HFF-Myc (cell line): ENCODE measurements at regions not wholly inside any gene's neighbourhood (a gene's known extent, or its start where the extent isn't known, plus 50 kb on each side); places are given as distances from the start of the nearest gene placed in this dataset.

Source experiments
- DNase-seq: peaks from one replicate; pipeline ENCODE4 v3.0.0-alpha.2; 2011; ENCODE audit warnings: low read depth; ENCODE audit errors: extremely low read depth
- H3K4me3 ChIP-seq: replicated peaks from 2 replicates; pipeline ENCODE4 v1.5.1; 2011; ENCODE audit warnings: low read depth, mild to moderate bottlenecking, control low read depth, low read length
- TF ChIP-seq, protein P1 (sequence below): IDR thresholded peaks from 2 replicates; pipeline ENCODE4 v1.5.1; 2012; ENCODE audit warnings: mild to moderate bottlenecking, low read depth, low read length, control low read depth; ENCODE audit errors: missing control alignments

DNA sequence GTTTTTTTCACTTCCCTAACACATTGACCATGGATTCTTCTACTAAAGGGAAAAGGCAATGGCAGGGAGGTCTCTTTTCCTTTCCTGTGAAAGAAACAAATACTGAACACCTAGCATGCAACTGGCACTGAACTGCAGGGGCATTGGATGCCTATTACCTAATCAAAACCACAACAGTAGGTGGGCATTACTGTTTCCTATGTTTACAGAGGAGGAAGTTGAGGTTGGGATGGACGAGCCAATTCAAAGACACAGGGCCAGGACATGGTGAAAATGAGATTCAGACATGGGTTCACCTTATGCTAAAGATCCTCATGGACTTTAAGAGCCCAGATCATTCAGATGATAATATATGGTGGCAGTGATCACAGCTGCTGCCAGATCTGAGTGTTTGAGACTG lies 407.0 kb downstream of the MIAT start:
- H3K4me3 ChIP-seq = no peak overlapping the region
- no peak for DNase-seq
- TF ChIP-seq, protein P1, sequence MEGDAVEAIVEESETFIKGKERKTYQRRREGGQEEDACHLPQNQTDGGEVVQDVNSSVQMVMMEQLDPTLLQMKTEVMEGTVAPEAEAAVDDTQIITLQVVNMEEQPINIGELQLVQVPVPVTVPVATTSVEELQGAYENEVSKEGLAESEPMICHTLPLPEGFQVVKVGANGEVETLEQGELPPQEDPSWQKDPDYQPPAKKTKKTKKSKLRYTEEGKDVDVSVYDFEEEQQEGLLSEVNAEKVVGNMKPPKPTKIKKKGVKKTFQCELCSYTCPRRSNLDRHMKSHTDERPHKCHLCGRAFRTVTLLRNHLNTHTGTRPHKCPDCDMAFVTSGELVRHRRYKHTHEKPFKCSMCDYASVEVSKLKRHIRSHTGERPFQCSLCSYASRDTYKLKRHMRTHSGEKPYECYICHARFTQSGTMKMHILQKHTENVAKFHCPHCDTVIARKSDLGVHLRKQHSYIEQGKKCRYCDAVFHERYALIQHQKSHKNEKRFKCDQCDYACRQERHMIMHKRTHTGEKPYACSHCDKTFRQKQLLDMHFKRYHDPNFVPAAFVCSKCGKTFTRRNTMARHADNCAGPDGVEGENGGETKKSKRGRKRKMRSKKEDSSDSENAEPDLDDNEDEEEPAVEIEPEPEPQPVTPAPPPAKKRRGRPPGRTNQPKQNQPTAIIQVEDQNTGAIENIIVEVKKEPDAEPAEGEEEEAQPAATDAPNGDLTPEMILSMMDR = no peak

DNA sequence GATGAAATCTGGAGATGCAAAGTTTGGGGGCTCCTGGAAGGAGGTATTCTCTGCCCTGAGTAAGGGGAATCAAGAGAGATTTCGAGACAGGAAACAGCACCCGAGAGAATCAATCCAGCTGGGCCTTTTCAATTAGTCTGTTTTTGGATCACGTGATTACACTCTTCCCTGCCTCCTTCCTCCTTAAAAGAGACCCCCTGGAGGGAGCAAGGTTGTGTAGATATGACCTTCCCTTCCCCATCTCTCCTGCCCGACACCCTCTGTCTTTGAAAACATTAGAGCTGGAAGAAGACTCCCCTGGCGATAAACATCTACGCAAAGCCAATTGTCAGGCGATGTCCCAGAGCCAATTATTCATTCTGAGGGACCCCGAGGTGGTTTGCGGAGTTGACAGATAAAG lies 407.9 kb downstream of the MIAT start:
- no peak for DNase-seq
- TF ChIP-seq, protein P1 = no peak
- no peak overlapping the region for H3K4me3 ChIP-seq

DNA sequence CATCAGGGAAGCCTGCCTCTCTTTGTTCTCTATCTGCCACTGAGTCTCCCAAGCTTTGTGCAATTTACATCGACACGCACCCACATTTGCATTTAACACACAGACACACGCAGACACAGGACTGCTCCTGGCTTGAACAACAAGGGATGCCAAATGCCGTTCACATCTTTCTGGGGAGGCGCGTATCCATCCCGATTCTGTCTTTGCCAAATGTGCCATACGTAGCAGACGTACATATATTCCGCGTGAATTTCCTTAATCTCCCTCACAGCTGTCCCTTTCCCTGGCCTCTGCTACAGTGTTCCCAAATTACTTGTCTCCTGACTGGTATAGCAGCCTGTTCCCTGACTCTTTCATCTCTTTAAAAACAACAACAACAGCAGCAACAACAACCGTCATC lies 409.5 kb downstream of the MIAT start:
- no peak overlapping the region for H3K4me3 ChIP-seq
- no peak for DNase-seq
- TF ChIP-seq, protein P1 = no peak

DNA sequence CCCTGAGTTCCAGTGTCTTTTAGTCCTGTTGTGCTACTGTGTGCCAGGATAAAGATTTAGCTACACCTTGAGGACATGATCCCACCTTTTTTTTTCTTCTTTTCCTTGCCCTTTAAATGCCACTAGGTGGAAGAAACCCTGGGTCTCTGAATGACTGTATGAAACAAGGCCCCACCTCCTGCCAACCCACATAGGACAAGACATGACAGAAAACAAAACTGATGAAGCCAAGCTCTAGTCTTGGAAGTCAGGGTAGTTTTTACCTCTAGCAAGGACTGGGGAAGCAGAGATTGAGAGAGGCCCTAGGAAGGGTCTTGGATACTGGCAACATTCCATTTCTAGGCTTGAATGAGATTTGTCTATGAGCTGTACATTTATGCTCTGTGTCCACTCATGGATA lies 410.7 kb downstream of the MIAT start:
- no peak for DNase-seq
- no peak overlapping the region for H3K4me3 ChIP-seq
- TF ChIP-seq, protein P1 = no peak

DNA sequence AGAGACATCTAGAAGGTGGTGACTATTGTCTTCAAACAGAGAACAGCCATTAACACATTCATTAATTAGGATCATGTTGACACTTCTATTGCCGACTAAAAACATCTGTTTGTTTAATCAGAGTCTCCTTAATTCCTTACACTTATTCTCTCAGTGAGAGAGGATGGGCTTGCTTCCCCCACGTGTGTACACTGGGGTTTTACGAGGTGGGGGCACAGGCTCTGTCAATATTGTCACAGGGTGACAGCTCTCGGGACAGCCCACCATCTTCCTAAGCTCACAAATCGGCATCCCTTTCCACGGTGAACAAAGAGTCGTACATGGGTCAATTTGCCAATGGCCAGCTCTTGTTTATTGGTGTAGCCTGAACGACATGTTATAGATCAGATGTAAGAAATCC lies 413.2 kb downstream of the MIAT start:
- no peak for DNase-seq
- TF ChIP-seq, protein P1 = no peak
- no peak overlapping the region for H3K4me3 ChIP-seq

DNA sequence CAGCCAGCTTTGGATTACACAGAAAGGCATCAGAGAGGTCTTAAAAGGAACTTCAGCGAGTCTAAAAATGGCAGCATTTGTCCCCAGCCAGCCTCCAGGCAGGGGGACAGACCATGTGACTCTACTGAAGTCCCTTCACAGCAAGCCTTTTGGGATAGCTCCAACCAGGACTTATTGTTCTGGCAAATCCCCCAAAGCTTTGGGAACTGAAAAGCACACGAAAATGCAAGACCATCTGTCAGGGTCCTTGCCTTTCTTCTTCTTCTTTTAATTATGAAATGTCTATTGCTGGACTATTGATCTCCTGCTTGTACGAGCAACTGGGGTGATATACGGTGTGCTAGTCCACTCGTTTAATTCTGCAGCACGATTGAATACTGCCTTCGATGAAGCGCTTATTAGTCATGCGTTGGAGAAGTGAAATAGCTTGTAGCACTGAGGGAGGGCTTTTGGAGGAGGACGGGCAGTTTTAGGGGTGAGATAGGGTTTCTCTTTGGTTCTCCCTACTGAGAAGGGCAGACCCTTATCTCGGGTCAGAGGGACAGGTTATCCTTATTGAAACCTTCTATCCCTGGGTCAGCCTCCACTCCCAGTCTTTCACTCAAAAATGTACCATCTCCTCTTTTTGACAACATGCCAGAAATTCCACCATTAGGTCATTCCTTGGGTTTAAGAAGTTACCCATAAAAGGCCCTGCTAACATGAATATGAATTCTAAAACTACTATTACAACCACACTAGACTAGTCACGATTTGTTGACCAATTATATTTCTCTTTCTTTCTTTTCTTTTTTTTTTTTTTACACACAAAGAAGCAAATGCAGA lies 416.4 kb downstream of the MIAT start:
- TF ChIP-seq, protein P1 = no peak
- no peak for DNase-seq

More for the DNA sequence above, 416.4 kb downstream of the MIAT start:
- H3K4me3 ChIP-seq = no peak overlapping the region
